Loucy (cell line): ENCODE measurements at regions not wholly inside any gene's neighbourhood (a gene's known extent, or its start where the extent isn't known, plus 50 kb on each side); places are given as distances from the start of the nearest gene placed in this dataset.

Source experiments
- CTCF ChIP-seq: fragments of 200-600 bp; sonication (generic); conservative IDR thresholded peaks from 2 replicates; pipeline ENCODE4 v1.5.1; 2014; ENCODE audit warnings: mild to moderate bottlenecking, antibody characterized with exemption, low read length
- EZH2phosphoT487 ChIP-seq: fragments of 200-600 bp; IDR thresholded peaks from 2 replicates; pipeline ENCODE4 v1.6.1; 2018; ENCODE audit warnings: antibody characterized with exemption, mild to moderate bottlenecking, moderate library complexity, borderline replicate concordance

DNA sequence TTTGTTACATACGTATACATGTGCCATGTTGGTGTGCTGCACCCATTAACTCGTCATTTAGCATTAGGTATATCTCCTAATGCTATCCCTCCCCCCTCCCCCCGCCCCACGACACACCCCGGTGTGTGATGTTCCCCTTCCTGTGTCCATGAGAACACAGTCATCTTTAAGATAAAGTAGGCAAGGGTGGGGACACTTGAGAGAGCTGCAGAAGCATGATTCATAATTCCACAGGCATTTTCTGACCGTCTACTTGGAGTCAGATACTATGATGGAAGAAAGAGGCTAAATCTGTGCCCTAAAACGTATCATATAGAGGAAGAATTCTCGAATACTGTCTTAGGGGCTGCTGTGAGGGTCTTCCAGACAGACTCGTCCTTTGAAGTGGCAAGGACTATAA is 145.9 kb upstream of the VASH1 start:
- no peak for TF ChIP-seq EZH2phosphoT487
- no peak for TF ChIP-seq CTCF
